NB4 (cell line): ENCODE measurements at regions not wholly inside any gene's neighbourhood (a gene's known extent, or its start where the extent isn't known, plus 50 kb on each side); places are given as distances from the start of the nearest gene placed in this dataset.

Source experiments
- DNase-seq: peaks from one replicate; pipeline ENCODE4 v3.0.0; 2010; ENCODE audit warnings: low read depth
- H3K4me3 ChIP-seq: one replicate; pipeline ENCODE4 v1.5.1; 2011; ENCODE audit warnings: mild to moderate bottlenecking, low read depth, low read length, moderate library complexity
- MYC ChIP-seq: IDR thresholded peaks from 2 replicates; pipeline ENCODE4 v1.6.1; 2011; ENCODE audit warnings: low read depth, low read length
- POLR2A ChIP-seq: IDR thresholded peaks from 2 replicates; pipeline ENCODE4 v1.6.1; 2011; ENCODE audit warnings: mild to moderate bottlenecking; ENCODE audit not compliant: insufficient read length; ENCODE audit errors: extremely low read depth
- TF ChIP-seq, protein P1 (sequence below): IDR thresholded peaks from one replicate; pipeline ENCODE4 v1.5.1; 2012; ENCODE audit warnings: low read depth, low read length
- TF ChIP-seq, protein P2 (sequence below): IDR thresholded peaks from 2 replicates; pipeline ENCODE4 v1.6.1; 2011; ENCODE audit warnings: low read depth, low read length

DNA sequence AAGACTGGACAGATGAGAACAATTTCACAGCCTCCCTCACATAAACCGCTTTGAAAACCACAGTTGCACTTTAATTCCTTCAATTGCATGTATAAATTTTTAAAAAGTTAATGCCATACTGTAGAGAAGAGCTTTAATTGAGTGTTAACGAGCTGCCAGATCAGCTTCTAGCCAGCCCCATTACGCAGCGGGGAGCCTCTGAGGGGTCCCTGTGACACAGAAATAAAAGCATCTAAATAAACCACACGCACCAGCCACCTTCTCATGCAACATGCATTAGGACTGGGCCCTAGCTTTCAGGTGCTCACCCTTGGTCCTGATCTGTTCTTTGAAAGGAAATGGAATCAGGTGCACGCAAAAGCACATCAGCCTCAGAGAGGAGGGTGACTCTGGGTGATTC, 111.7 kb downstream of the SPATA19 start:
- DNase-seq = no peak
- TF ChIP-seq MYC (no peak), POLR2A (no peak)
- TF ChIP-seq, protein P1, sequence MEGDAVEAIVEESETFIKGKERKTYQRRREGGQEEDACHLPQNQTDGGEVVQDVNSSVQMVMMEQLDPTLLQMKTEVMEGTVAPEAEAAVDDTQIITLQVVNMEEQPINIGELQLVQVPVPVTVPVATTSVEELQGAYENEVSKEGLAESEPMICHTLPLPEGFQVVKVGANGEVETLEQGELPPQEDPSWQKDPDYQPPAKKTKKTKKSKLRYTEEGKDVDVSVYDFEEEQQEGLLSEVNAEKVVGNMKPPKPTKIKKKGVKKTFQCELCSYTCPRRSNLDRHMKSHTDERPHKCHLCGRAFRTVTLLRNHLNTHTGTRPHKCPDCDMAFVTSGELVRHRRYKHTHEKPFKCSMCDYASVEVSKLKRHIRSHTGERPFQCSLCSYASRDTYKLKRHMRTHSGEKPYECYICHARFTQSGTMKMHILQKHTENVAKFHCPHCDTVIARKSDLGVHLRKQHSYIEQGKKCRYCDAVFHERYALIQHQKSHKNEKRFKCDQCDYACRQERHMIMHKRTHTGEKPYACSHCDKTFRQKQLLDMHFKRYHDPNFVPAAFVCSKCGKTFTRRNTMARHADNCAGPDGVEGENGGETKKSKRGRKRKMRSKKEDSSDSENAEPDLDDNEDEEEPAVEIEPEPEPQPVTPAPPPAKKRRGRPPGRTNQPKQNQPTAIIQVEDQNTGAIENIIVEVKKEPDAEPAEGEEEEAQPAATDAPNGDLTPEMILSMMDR = no peak
- TF ChIP-seq, protein P2, sequence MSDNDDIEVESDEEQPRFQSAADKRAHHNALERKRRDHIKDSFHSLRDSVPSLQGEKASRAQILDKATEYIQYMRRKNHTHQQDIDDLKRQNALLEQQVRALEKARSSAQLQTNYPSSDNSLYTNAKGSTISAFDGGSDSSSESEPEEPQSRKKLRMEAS = no peak
- H3K4me3 ChIP-seq = no peak overlapping the region

DNA sequence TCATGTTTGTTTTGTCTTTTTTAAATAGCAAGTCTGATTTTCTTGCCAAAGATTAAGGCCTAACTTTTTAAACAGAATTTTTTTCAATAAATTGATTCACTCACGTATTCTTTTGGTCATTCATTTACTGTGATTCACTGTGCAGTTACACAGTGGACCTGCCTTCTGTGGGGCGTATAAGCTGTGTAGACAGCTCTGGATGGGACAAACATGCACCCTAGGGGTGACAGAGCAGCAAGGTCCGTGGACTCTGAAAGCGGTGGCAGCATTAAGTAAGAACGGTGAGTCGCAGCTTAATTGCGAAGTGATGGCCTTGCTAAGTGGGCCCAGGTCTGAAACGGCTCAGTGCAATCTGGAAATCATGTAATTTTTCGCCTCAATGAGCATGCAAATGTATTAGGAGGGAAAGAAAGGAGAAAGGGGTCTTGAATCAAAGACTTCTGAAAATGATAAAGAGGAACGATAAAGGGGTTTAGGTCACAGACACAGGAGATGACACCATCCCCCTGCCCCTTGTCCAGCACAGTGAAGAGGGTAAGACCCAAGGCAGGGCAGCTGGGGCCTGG, 113.1 kb downstream of the SPATA19 start:
- DNase-seq = no peak
- TF ChIP-seq MYC (no peak), POLR2A (no peak)
- TF ChIP-seq, protein P2 = no peak
- TF ChIP-seq, protein P1 = no peak
- no peak overlapping the region for H3K4me3 ChIP-seq

DNA sequence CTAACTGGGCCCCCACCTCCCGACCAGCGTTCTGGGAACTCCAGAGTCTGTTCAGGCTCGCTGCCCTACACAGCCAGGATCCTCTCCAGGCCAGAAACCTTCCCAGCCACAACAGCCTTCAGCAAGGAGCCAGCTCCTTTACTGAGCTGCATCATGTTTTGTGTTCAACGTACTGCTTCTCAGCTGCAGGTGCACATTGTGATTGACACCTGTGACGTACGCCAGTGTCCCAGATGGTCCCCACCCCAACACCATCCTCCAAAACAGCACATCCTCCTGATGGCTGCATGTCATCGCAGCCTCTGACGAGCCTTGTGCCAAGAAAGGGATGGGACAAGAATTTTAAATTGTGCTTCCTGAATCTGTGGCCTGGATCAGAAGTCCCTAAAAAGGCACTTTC, 117.5 kb downstream of the SPATA19 start:
- TF ChIP-seq POLR2A = no peak
- TF ChIP-seq MYC = no peak
- TF ChIP-seq, protein P1 = no peak
- TF ChIP-seq, protein P2 = no peak
- no peak for DNase-seq
- no peak overlapping the region for H3K4me3 ChIP-seq

DNA sequence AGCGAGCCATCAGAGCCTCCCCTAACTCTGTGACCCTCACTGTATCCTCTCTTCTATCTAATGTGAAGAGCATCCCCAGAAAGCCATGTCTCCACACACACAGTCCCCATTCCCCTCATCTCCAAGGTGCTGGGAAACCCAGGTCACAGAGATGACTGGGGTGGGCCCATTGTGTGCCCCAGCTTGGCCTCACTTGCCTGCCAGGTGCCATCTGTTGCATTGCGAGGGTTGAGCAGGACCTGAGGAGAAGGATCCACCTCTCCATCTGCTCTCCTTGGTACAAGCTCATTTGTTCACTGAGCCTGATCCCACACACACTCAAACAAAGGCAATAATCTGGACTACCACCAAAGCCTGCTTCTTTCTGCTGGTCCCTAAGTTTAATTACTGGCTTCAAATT, 118.8 kb downstream of the SPATA19 start:
- no peak for DNase-seq
- TF ChIP-seq, protein P2 = no peak
- TF ChIP-seq, protein P1 = no peak
- no peak for TF ChIP-seq MYC
- no peak for TF ChIP-seq POLR2A
- no peak overlapping the region for H3K4me3 ChIP-seq

DNA sequence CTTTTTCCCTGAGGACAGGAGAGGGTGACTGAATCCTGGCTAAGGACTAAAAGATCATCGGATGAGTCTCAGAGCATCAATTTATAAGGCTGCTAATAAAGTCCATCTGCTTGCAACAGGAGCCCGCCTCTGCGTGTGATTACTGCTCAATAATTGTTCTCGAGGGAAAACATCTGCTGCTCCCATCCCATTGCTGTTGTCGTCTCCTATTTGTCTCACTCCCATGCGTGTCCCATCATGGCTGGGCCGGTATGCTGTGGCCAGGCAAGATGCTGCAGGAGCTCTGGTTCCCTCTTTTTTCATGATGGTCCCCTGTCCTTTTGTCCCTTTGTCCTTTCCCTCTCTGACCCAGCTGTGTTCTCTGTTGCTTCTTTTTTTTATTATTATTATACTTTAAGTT, 121.2 kb downstream of the SPATA19 start:
- DNase-seq = no peak
- H3K4me3 ChIP-seq = no peak overlapping the region
- TF ChIP-seq POLR2A (no peak), MYC (no peak)
- TF ChIP-seq, protein P1 = no peak
- TF ChIP-seq, protein P2 = no peak
